Cardiac fibroblast (primary cell): ENCODE measurements at regions not wholly inside any gene's neighbourhood (a gene's known extent, or its start where the extent isn't known, plus 50 kb on each side); places are given as distances from the start of the nearest gene placed in this dataset.
"Not testable (repeated sequence)": the region's sequence is repeated elsewhere in the genome, so short reads cannot be mapped to it uniquely, and the experiment has no call there.

Source experiments
- DNase-seq, 2 donors: peaks; one replicate each; pipeline versions ENCODE4 v3.0.0 to v3.0.0-alpha.2; 2010; ENCODE audit warnings: low read depth in 2 of 2
- H3K4me3 ChIP-seq, 2 donors: replicated peaks in 1 of 2; 1 replicate in 1 of 2; 2 replicates in 1 of 2; pipeline ENCODE4 v1.5.1; 2011; ENCODE audit warnings: low read depth in 2 of 2, low read length in 2 of 2, mild to moderate bottlenecking in 2 of 2, moderate library complexity in 1 of 2
- CTCF ChIP-seq: IDR thresholded peaks from one replicate; pipeline ENCODE4 v1.5.1; 2011; ENCODE audit warnings: low read depth, mild to moderate bottlenecking, low read length, inconsistent platforms

GRCh38 chr4:147163311-147163710 is 217.6 kb upstream of the TTC29 start:
- DNase-seq: peak in 1 of 2 donors; percentile 34
- TF ChIP-seq CTCF: no peak
- H3K4me3 ChIP-seq: no peak overlapping the region

- not testable (repeated sequence) for H3K4me3 ChIP-seq, DNase-seq
Measured at GRCh38 chr4:147168200-147168599, 222.5 kb upstream of the TTC29 start.

GRCh38 chr4:147173322-147173721 is 227.7 kb upstream of the TTC29 start:
- H3K4me3 ChIP-seq: no peak overlapping the region
- no peak for TF ChIP-seq CTCF
- DNase-seq: no peak

- peak in 1 of 2 donors; percentile 31 for DNase-seq
- no peak for TF ChIP-seq CTCF
- H3K4me3 ChIP-seq: no peak overlapping the region
Measured at GRCh38 chr4:147173797-147174432, 228.3 kb upstream of the TTC29 start.

GRCh38 chr4:147174591-147174990 is 228.9 kb upstream of the TTC29 start:
- TF ChIP-seq CTCF: no peak
- H3K4me3 ChIP-seq: no peak overlapping the region
- DNase-seq: no peak

- TF ChIP-seq CTCF: no peak
- H3K4me3 ChIP-seq: no peak overlapping the region
- peak in 1 of 2 donors; percentile 16 for DNase-seq
Measured at GRCh38 chr4:147175460-147176025, 229.9 kb upstream of the TTC29 start.

GRCh38 chr4:147182041-147182440 is 236.4 kb upstream of the TTC29 start:
- TF ChIP-seq CTCF: no peak
- no peak overlapping the region for H3K4me3 ChIP-seq
- no peak for DNase-seq
